ENCODE measurements at regions not wholly inside any gene's neighbourhood (a gene's known extent, or its start where the extent isn't known, plus 50 kb on each side); places are given as distances from the start of the nearest gene placed in this dataset.
"Not testable (repeated sequence)": the region's sequence is repeated elsewhere in the genome, so short reads cannot be mapped to it uniquely, and the experiment has no call there.

DNA sequence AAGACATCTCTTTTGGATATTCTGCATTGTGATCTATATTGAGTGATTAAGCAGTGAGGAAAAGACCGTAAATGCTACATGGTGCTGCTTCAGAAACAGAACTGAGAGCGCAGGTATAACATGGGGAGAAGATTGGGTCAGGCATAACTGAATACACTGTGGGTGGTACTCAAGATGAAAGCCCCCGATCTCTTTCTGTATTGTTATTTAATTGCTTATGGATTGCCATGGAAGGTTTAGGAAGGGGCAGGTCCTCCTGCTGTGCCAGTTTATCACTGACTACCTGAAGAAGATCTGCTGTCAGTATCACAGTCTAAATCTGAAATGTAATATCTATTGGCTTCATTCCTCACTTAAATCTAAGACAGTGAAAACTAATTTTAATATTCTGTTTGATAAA is 1568.7 kb upstream of the CELF4 start:
- H3K79me2 ChIP-seq (ENCODE audit: low read depth), result no peaks in the 10 kb centered on the region
- H4K20me1 ChIP-seq (ENCODE audit: low read depth), result no peaks in the 10 kb centered on the region
- no peak overlapping the region for H3K9ac ChIP-seq
- Mint-ChIP-seq H3K27me3 (ENCODE audit: insufficient read depth, low read depth) (no peaks in the 10 kb centered on the region), H3K4me1 (no peaks in the 10 kb centered on the region), H3K36me3 (no peaks in the 10 kb centered on the region), H3K27ac (no peak overlapping the region), H3K9me3 (peaks cover under 1% of the 10 kb centered on the region), H3K4me3 (no peak overlapping the region)
- no peaks in the 10 kb centered on the region for H3K4me1 ChIP-seq
- no peaks in the 10 kb centered on the region for H3K36me3 ChIP-seq
- H3F3A ChIP-seq (ENCODE audit: low read depth), result no peaks in the 10 kb centered on the region
- DNase-seq (ENCODE audit: low spot score), result no peak
- no peak overlapping the region for H3K4me2 ChIP-seq
- no peaks in the 10 kb centered on the region for H3K9me3 ChIP-seq (ENCODE audit: low read depth)
- H2AFZ ChIP-seq (replicated peaks), result no peak overlapping the region
- no peaks in the 10 kb centered on the region for H3K27me3 ChIP-seq
- no peak overlapping the region for H3K4me3 ChIP-seq
- no peak overlapping the region for H3K27ac ChIP-seq
- TF ChIP-seq EZH2phosphoT487 (IDR thresholded peaks at IDR 0.05) (no peak), EZH2 (IDR thresholded peaks at IDR 0.05) (no peak)
- TF ChIP-seq, protein P1, sequence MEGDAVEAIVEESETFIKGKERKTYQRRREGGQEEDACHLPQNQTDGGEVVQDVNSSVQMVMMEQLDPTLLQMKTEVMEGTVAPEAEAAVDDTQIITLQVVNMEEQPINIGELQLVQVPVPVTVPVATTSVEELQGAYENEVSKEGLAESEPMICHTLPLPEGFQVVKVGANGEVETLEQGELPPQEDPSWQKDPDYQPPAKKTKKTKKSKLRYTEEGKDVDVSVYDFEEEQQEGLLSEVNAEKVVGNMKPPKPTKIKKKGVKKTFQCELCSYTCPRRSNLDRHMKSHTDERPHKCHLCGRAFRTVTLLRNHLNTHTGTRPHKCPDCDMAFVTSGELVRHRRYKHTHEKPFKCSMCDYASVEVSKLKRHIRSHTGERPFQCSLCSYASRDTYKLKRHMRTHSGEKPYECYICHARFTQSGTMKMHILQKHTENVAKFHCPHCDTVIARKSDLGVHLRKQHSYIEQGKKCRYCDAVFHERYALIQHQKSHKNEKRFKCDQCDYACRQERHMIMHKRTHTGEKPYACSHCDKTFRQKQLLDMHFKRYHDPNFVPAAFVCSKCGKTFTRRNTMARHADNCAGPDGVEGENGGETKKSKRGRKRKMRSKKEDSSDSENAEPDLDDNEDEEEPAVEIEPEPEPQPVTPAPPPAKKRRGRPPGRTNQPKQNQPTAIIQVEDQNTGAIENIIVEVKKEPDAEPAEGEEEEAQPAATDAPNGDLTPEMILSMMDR (IDR thresholded peaks at IDR 0.05), result no peak

DNA sequence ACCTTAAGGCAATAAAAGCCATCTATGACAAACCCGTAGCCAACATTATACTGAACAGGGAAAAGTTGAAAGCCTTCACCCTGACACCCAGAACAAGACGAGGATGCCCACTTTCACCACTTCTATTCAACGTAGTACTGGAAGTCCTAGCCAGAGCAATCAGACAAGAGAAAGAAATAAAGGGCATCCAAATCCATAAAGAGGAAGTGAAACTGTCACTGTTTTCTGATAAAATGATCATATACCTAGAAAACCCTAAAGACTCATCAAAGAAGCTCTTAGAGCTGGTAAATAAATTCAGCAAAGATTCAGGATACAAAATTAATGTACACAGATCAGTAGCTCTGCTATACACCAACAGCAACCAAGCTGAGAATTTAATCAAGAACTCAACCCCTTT is 1561.9 kb upstream of the CELF4 start:
- H2AFZ ChIP-seq (replicated peaks); H3K9ac ChIP-seq: not testable (repeated sequence)
- H3K9me3 Mint-ChIP-seq, result peaks cover 11% of the 10 kb centered on the region

DNA sequence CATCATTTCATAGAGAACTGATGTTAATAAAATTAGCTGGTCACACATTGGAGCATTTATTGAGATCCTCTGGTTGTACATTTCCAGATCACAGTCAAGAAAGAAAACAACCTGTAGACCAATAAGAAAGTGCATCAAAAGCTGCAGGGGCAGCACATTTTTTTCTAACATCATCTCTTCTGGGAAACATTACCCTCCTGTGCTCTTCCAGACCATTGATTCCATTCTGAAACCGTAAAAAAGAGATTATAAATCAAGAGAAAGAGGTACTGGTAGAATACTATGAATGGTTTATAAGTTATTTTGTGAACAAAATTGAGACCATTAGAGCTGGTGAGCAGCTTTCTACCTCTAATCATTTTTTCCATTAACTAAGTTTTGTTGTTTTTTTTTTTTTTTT is 1548.2 kb upstream of the CELF4 start:
- Histone ChIP-seq H4K20me1 (ENCODE audit: low read depth) (no peaks in the 10 kb centered on the region), H3F3A (ENCODE audit: low read depth) (no peaks in the 10 kb centered on the region), H3K4me1 (no peaks in the 10 kb centered on the region), H3K79me2 (ENCODE audit: low read depth) (no peaks in the 10 kb centered on the region), H2AFZ (replicated peaks) (peak overlapping the region; percentile 23), H3K27ac (no peak overlapping the region), H3K4me3 (no peak overlapping the region), H3K9me3 (ENCODE audit: low read depth) (no peaks in the 10 kb centered on the region), H3K9ac (no peak overlapping the region), H3K4me2 (no peak overlapping the region), H3K27me3 (no peaks in the 10 kb centered on the region), H3K36me3 (no peaks in the 10 kb centered on the region)
- Mint-ChIP-seq H3K27me3 (ENCODE audit: insufficient read depth, low read depth) (no peaks in the 10 kb centered on the region), H3K4me3 (no peak overlapping the region), H3K9me3 (no peaks in the 10 kb centered on the region), H3K4me1 (peaks cover 8% of the 10 kb centered on the region), H3K36me3 (no peaks in the 10 kb centered on the region), H3K27ac (no peak overlapping the region)
- TF ChIP-seq, protein P1 (IDR thresholded peaks at IDR 0.05), result no peak
- TF ChIP-seq EZH2phosphoT487 (IDR thresholded peaks at IDR 0.05) (no peak), EZH2 (IDR thresholded peaks at IDR 0.05) (no peak)
- no peak for DNase-seq (ENCODE audit: low spot score)

More for the DNA sequence above, 1561.9 kb upstream of the CELF4 start:
- H3K27me3 ChIP-seq; H3K4me1 ChIP-seq; H3K27me3 Mint-ChIP-seq (ENCODE audit: insufficient read depth, low read depth); H3K27ac ChIP-seq; H3K4me1 Mint-ChIP-seq; H3K36me3 ChIP-seq; H3K36me3 Mint-ChIP-seq; H3K79me2 ChIP-seq (ENCODE audit: low read depth); H3K9me3 ChIP-seq (ENCODE audit: low read depth); H3K27ac Mint-ChIP-seq; H3F3A ChIP-seq (ENCODE audit: low read depth); H3K4me3 Mint-ChIP-seq; DNase-seq (ENCODE audit: low spot score); H3K4me3 ChIP-seq; H3K4me2 ChIP-seq; H4K20me1 ChIP-seq (ENCODE audit: low read depth): not testable (repeated sequence)

DNA sequence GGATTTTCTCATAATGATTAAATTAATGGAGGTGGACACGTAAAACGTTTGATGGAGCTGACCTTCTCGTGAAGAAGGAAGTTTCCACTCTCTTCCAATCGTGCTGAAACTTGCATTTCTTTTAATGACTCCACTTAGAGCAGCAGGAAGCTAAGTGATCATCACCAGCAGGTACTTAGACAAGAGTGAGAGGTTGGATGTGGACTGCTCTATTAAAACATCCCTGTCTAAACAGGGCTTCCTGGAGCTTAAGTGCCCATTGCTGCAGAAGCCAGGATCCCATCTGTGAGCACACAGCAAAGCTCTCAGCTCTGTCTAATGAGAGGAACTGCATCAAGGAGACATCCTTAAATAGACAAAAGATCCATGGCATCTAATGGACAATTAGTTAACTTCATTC is 1539.5 kb upstream of the CELF4 start:
- Histone ChIP-seq H3K4me2 (no peak overlapping the region), H3K9me3 (ENCODE audit: low read depth) (no peaks in the 10 kb centered on the region), H3K27ac (no peak overlapping the region), H3K4me1 (no peaks in the 10 kb centered on the region), H3K79me2 (ENCODE audit: low read depth) (no peaks in the 10 kb centered on the region), H3K9ac (no peak overlapping the region), H3K36me3 (no peaks in the 10 kb centered on the region), H3K4me3 (no peak overlapping the region), H3K27me3 (no peaks in the 10 kb centered on the region), H4K20me1 (ENCODE audit: low read depth) (no peaks in the 10 kb centered on the region), H2AFZ (replicated peaks) (no peak overlapping the region), H3F3A (ENCODE audit: low read depth) (no peaks in the 10 kb centered on the region)
- Mint-ChIP-seq H3K4me3 (no peak overlapping the region), H3K4me1 (no peaks in the 10 kb centered on the region), H3K36me3 (no peaks in the 10 kb centered on the region), H3K9me3 (no peaks in the 10 kb centered on the region), H3K27ac (no peak overlapping the region), H3K27me3 (ENCODE audit: insufficient read depth, low read depth) (no peaks in the 10 kb centered on the region)
- TF ChIP-seq EZH2phosphoT487 (IDR thresholded peaks at IDR 0.05) (no peak), EZH2 (IDR thresholded peaks at IDR 0.05) (no peak)
- TF ChIP-seq, protein P1 (IDR thresholded peaks at IDR 0.05), result no peak
- DNase-seq (ENCODE audit: low spot score), result no peak
